Mucosa of descending colon (tissue), 3 donors: ENCODE measurements at regions not wholly inside any gene's neighbourhood (a gene's known extent, or its start where the extent isn't known, plus 50 kb on each side); places are given as distances from the start of the nearest gene placed in this dataset.

Source experiments
- ATAC-seq: fragments of 200-7000 bp; cut with Tn5 transposase; one replicate; pipeline ENCODE4 v1.9.1; 2020; ENCODE audit warnings: mild to moderate bottlenecking, moderate library complexity
- DNase-seq, 3 donors: peaks; one replicate each; pipeline ENCODE4 v3.0.0-alpha.2; 2020
- H3K36me3 ChIP-seq: fragments of 200-600 bp; one replicate; pipeline ENCODE4 v1.8.0; 2021; ENCODE audit warnings: low read depth, mild to moderate bottlenecking
- H3K4me1 ChIP-seq: fragments of 200-600 bp; one replicate; pipeline ENCODE4 v1.8.0; 2021; ENCODE audit warnings: low read depth, mild to moderate bottlenecking
- H3K4me3 ChIP-seq: fragments of 200-600 bp; one replicate; pipeline ENCODE4 v1.8.0; 2021; ENCODE audit warnings: mild to moderate bottlenecking
- H3K9me3 ChIP-seq: fragments of 200-600 bp; one replicate; pipeline ENCODE4 v1.8.0; 2021; ENCODE audit warnings: mild to moderate bottlenecking
- intact Hi-C, 2 donors: fragments of 100-400 bp; cut with DNase I in 1 of 2; cut with micrococcal nuclease in 1 of 2; formaldehyde crosslinking; loops; one replicate each; pipeline versions ENCODE4 v1.11.0 to v1.11.1; 2022; cut with DNase I, micrococcal nuclease
- TF ChIP-seq, protein P1 (sequence below): fragments of 200-600 bp; IDR thresholded peaks from one replicate; pipeline ENCODE4 v1.8.0; 2022; ENCODE audit warnings: antibody characterized with exemption, mild to moderate bottlenecking
- donor health status: DM: no; HTN: no; CAD: no; lungs with moderate emphysema.
- donor health status: DM: no; HTN: no; CAD: no.
- donor health status: DM: no; HTN: yes; CAD: no.

DNA sequence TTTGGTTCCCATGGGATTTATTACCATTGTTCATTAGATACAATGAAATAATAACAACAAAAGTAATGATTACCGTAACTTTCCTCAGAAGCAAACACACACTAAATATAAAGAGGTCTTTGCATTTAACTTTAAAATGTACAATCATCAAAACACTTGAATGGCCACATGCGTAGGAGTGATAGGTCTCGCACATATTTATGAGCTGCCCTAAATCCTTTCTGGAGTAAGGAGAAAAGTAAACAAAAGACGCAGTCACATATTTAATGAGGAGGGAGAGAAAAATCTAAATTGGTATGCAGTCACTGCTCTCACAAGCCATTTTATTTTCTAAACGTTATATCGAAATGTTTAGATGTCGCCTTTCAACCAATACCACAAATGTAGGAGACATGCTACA is 129.4 kb upstream of the TCF21 start:
- intact Hi-C loops = no loop called here
- Histone ChIP-seq H3K36me3 (no peaks in the 10 kb centered on the region), H3K4me1 (no peaks in the 10 kb centered on the region), H3K9me3 (no peaks in the 10 kb centered on the region), H3K4me3 (no peak overlapping the region)
- TF ChIP-seq, protein P1, sequence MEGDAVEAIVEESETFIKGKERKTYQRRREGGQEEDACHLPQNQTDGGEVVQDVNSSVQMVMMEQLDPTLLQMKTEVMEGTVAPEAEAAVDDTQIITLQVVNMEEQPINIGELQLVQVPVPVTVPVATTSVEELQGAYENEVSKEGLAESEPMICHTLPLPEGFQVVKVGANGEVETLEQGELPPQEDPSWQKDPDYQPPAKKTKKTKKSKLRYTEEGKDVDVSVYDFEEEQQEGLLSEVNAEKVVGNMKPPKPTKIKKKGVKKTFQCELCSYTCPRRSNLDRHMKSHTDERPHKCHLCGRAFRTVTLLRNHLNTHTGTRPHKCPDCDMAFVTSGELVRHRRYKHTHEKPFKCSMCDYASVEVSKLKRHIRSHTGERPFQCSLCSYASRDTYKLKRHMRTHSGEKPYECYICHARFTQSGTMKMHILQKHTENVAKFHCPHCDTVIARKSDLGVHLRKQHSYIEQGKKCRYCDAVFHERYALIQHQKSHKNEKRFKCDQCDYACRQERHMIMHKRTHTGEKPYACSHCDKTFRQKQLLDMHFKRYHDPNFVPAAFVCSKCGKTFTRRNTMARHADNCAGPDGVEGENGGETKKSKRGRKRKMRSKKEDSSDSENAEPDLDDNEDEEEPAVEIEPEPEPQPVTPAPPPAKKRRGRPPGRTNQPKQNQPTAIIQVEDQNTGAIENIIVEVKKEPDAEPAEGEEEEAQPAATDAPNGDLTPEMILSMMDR = no peak
- no peak for DNase-seq
- no peak for ATAC-seq

DNA sequence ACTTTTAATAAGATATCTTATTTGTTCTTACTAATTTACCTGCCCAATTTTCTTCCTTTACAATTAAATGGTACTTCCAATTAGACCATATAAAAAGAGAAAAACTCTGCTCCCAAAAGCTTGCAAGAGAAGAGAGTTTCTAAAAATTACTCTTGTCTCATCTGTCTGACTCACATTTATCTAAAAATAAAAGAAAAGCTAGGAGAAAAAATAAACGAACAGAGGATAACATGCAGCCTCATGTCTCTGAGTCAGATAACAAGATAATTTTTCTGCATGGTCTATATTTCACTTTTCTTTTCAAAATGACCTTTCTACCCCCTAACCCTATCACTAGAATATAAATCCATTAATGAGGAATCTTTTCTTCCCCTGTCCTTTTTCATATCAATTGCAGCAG is 127.2 kb upstream of the TCF21 start:
- H3K36me3 ChIP-seq = no peaks in the 10 kb centered on the region
- TF ChIP-seq, protein P1 = no peak
- DNase-seq (no peak), ATAC-seq (no peak)
- intact Hi-C loops = no loop called here
- H3K4me3 ChIP-seq = no peak overlapping the region
- no peaks in the 10 kb centered on the region for H3K4me1 ChIP-seq
- H3K9me3 ChIP-seq = no peaks in the 10 kb centered on the region

DNA sequence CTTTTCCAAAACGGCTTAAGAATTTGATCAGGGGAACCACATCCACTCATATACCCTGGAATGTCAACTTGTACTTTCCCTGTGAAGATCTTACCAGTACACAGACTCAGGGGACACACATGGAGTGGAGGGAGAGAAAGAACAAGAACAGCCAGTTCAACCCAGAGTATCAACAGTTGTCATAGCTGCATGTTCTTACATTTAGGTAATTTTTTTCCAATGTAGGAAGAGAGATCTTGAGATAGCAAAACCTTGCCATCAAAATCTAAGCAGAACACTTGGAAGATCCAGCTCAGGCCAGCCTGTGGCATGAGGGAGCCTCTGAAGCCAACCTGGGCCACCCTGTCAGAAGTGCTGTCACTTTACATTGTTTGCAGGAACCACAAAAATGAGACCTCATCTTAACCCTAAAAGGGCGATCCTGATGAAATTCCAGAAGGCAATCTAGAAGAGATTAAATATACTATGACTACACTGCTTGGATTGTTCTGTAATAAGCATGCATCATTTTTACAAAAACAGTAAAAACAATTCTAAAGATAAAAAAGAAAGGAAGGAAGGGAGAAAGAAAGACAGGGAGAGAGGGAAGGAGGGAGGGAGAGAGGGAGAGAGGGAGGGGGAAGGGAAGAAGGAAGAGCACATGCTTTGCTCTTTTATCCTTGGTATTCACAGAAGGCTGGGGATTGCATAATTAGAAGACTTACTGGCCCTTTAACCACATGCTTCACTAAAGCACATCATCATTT is 124.7 kb upstream of the TCF21 start:
- no peaks in the 10 kb centered on the region for H3K4me1 ChIP-seq
- intact Hi-C loops = no loop called here
- TF ChIP-seq, protein P1 = no peak
- H3K36me3 ChIP-seq = no peaks in the 10 kb centered on the region
- no peaks in the 10 kb centered on the region for H3K9me3 ChIP-seq
- H3K4me3 ChIP-seq = no peak overlapping the region
- ATAC-seq (no peak), DNase-seq (no peak)

DNA sequence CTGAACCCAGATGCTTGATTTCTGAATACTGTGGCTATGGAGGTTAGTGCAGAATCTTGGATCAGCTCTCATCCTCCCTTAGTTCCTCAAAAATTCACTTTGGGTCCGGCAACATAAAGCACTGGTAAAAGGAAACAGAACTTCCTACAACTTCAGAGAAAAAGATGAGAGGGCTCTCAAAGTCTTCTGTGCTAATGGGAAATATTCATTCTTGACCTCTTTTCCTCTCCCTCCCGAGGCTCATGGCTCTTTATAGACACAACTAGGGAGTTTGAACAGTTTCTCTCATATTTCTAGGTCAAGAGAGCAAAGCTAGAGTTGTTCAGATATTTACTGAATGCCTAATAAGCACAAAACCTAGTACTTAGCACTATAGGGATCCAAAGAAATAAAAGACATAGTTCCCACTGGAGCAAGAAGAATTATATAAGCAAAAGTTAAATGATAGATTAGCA is 124.1 kb upstream of the TCF21 start:
- no peak overlapping the region for H3K4me3 ChIP-seq
- TF ChIP-seq, protein P1 = no peak
- no peaks in the 10 kb centered on the region for H3K4me1 ChIP-seq
- DNase-seq = no peak
- H3K9me3 ChIP-seq = no peaks in the 10 kb centered on the region
- no peaks in the 10 kb centered on the region for H3K36me3 ChIP-seq
- ATAC-seq = no peak
- intact Hi-C loops = no loop called here

DNA sequence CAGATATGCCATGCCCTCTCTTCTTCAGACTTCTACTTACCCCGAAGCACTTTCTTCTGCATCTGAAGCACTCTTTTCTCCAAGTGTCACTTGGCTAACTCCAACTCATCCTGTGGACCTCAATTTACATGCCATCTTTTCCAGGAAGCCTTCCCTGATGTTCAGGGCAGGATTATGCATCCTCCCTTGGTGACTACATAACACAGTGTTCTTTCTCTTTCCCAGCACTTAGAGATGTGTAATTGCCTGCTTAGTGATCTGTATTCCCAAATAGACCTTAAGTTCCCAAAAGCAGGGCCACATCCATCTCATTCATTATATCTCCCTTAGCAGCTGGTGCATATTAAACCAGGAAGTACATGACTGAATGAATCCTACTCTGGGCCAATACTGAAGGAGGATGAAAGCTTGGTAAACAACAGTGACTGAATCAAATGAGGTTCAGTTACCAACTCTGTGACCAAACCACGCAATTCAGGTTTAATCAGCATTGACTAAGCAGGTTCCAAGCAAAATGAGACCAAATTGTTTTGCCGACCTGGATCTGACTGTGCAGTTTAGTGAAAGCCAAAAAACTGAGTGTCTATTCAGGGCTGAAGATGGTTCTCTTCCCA is 121.4 kb upstream of the TCF21 start:
- H3K4me1 ChIP-seq = no peaks in the 10 kb centered on the region
- ATAC-seq = no peak
- intact Hi-C loops = no loop called here
- no peaks in the 10 kb centered on the region for H3K36me3 ChIP-seq
- no peak overlapping the region for H3K4me3 ChIP-seq
- H3K9me3 ChIP-seq = no peaks in the 10 kb centered on the region
- TF ChIP-seq, protein P1 = no peak
- DNase-seq = no peak
